A549 (cell line): ENCODE measurements at regions not wholly inside any gene's neighbourhood (a gene's known extent, or its start where the extent isn't known, plus 50 kb on each side); places are given as distances from the start of the nearest gene placed in this dataset.

ENCODE experiments used
- ATAC-seq, 2 experiments: fragments of 200-7000 bp in 1 of 2; fragments of >200 bp in 1 of 2; cut with Nextera tagmentation in 1 of 2; cut with Tn5 transposase in 1 of 2; 3 replicates each; pipeline versions ENCODE4 v1.8.0 to v1.9.1; 2018 to 2020; ENCODE audit warnings: mild to moderate bottlenecking in 1 of 2, moderate library complexity in 1 of 2
- CTCF ChIA-PET: fragments of 300-600 bp; sonication (Branson Sonifier 250); formaldehyde crosslinking; extraction: SDS; loops from one replicate; lab custom pipeline; 2021; ENCODE audit warnings: antibody characterized with exemption, inconsistent platforms; lab: Yijun Ruan, JAX
- POLR2A ChIA-PET: fragments of 350-600 bp; formaldehyde crosslinking; extraction: SDS; loops from one replicate; lab custom pipeline; 2021; ENCODE audit warnings: antibody characterized with exemption, inconsistent platforms; lab: Yijun Ruan, JAX
- DNase-seq, 2 experiments: peaks; one replicate each; pipeline versions ENCODE4 v3.0.0 to v3.0.0-alpha.2; 2011 to 2016; ENCODE audit warnings: low read depth in 1 of 2, low spot score in 1 of 2
- FAIRE-seq: peaks from 2 replicates; lab custom pipeline; 2011; peaks lifted over from hg19 to GRCh38; lab: Jason Lieb, UNC
- H3K27ac ChIP-seq, 2 experiments: fragments of >200 bp; sonication (Bioruptor Twin); formaldehyde crosslinking; 3 replicates each; pipeline ENCODE4 v1.5.1; 2016 to 2017
- H3K4me1 ChIP-seq: fragments of >200 bp; sonication (Bioruptor Twin); formaldehyde crosslinking; 3 replicates; pipeline ENCODE4 v1.6.1; 2016
- H3K4me2 ChIP-seq: fragments of >200 bp; sonication (Bioruptor Twin); formaldehyde crosslinking; 3 replicates; pipeline ENCODE4 v1.6.1; 2016
- H3K4me3 ChIP-seq: fragments of >200 bp; sonication (Bioruptor Twin); formaldehyde crosslinking; 3 replicates; pipeline ENCODE4 v1.5.1; 2016
- H3K9me3 ChIP-seq: fragments of >200 bp; sonication (Bioruptor Twin); formaldehyde crosslinking; 3 replicates; pipeline ENCODE4 v1.6.1; 2016
- BCL3 ChIP-seq: fragments of >200 bp; sonication (Bioruptor Twin); formaldehyde crosslinking; IDR thresholded peaks from 3 replicates; pipeline ENCODE4 v1.6.1; 2016
- CEBPB ChIP-seq, 2 experiments: fragments of >200 bp in 1 of 2; sonication (Bioruptor Twin) in 1 of 2; formaldehyde crosslinking in 1 of 2; IDR thresholded peaks; 2 replicates each; pipeline ENCODE4 v1.6.1; 2012 to 2016
- CHD2 ChIP-seq: fragments of 150-350 bp; IDR thresholded peaks from 2 replicates; pipeline ENCODE4 v1.6.1; 2014; ENCODE audit warnings: low read length; ENCODE audit not compliant: partially characterized antibody
- EHMT2 ChIP-seq: fragments of 200-600 bp; sonication (generic); IDR thresholded peaks from 2 replicates; pipeline ENCODE4 v1.6.1; 2016; ENCODE audit warnings: antibody characterized with exemption, low read depth, mild to moderate bottlenecking, moderate library complexity
- EP300 ChIP-seq, 2 experiments: fragments of >200 bp; sonication (Bioruptor Twin); formaldehyde crosslinking; IDR thresholded peaks; 2 replicates in 1 of 2; 3 replicates in 1 of 2; pipeline ENCODE4 v1.6.1; 2016 to 2017
- ESRRA ChIP-seq: fragments of 150-350 bp; IDR thresholded peaks from 2 replicates; pipeline ENCODE4 v1.6.1; 2014; ENCODE audit warnings: mild to moderate bottlenecking, low read length, borderline replicate concordance
- FOSB ChIP-seq: fragments of 250-450 bp; sonication (Bioruptor Pico); IDR thresholded peaks from 2 replicates; pipeline ENCODE4 v1.5.0; 2020; ENCODE audit warnings: mild to moderate bottlenecking, moderate library complexity
- FOSL2 ChIP-seq, 2 experiments: fragments of 450-650 bp in 1 of 2; fragments of >200 bp in 1 of 2; sonication (Bioruptor Twin) in 1 of 2; formaldehyde crosslinking; IDR thresholded peaks; 2 replicates each; pipeline versions ENCODE4 v1.5.0 to v1.6.1; 2016 to 2020; ENCODE audit warnings: mild to moderate bottlenecking in 1 of 2, moderate library complexity in 1 of 2
- GATA3 ChIP-seq: IDR thresholded peaks from 2 replicates; pipeline ENCODE4 v1.6.1; 2012; ENCODE audit warnings: borderline replicate concordance
- HOXA7 ChIP-seq: fragments of 250-450 bp; sonication (Bioruptor Pico); IDR thresholded peaks from 2 replicates; pipeline ENCODE4 v1.5.0; 2020; ENCODE audit warnings: mild to moderate bottlenecking, moderate library complexity
- HOXB13 ChIP-seq: fragments of 250-450 bp; sonication (Bioruptor Pico); IDR thresholded peaks from 2 replicates; pipeline ENCODE4 v1.5.0; 2020; ENCODE audit warnings: low read depth, mild to moderate bottlenecking, moderate library complexity
- JUN ChIP-seq, 2 experiments: fragments of >200 bp; sonication (Bioruptor Twin); formaldehyde crosslinking; IDR thresholded peaks; 2 replicates in 1 of 2; 3 replicates in 1 of 2; pipeline ENCODE4 v1.6.1; 2016 to 2017
- JUNB ChIP-seq: fragments of >200 bp; sonication (Bioruptor Twin); formaldehyde crosslinking; IDR thresholded peaks from 2 replicates; pipeline ENCODE4 v1.6.1; 2016
- MAFK ChIP-seq: fragments of 450-650 bp; IDR thresholded peaks from 2 replicates; pipeline ENCODE4 v1.6.1; 2014; ENCODE audit not compliant: partially characterized antibody
- NR3C1 ChIP-seq: fragments of >200 bp; sonication (Bioruptor Twin); formaldehyde crosslinking; IDR thresholded peaks from 3 replicates; pipeline ENCODE4 v1.6.1; 2017
- RAD21 ChIP-seq, 2 experiments: fragments of >200 bp in 1 of 2; sonication (Bioruptor Twin) in 1 of 2; formaldehyde crosslinking in 1 of 2; IDR thresholded peaks in 1 of 2; conservative IDR thresholded peaks in 1 of 2; 2 replicates in 1 of 2; 3 replicates in 1 of 2; pipeline ENCODE4 v1.6.1; 2012 to 2018; ENCODE audit warnings: inconsistent platforms in 1 of 2
- TP53 ChIP-seq: fragments of 250-450 bp; sonication (Bioruptor Pico); IDR thresholded peaks from 2 replicates; pipeline ENCODE4 v1.5.0; 2021; ENCODE audit warnings: mild to moderate bottlenecking, moderate library complexity
- ZFP36 ChIP-seq: fragments of 450-650 bp; IDR thresholded peaks from 2 replicates; pipeline ENCODE4 v1.6.1; 2014; ENCODE audit warnings: borderline replicate concordance; ENCODE audit not compliant: partially characterized antibody
- WGBS: methylation state at CpG from one replicate; pipeline ENCODE4 v1.1.6; 2017; ENCODE audit errors: missing lambda C conversion rate; 5-methylcytosine and 5-hydroxymethylcytosine counted together
- TF ChIP-seq, protein P1 (sequence below): fragments of >200 bp; sonication (Bioruptor Twin); formaldehyde crosslinking; IDR thresholded peaks from 2 replicates; pipeline ENCODE4 v1.6.1; 2016
- TF ChIP-seq, protein P2 (sequence below): fragments of >200 bp; sonication (Bioruptor Twin); formaldehyde crosslinking; IDR thresholded peaks from 3 replicates; pipeline ENCODE4 v1.5.1; 2016
- TF ChIP-seq, protein P3 (sequence below): IDR thresholded peaks from 2 replicates; pipeline ENCODE4 v1.6.1; 2012

- no peak for TF ChIP-seq BCL3
- TF ChIP-seq, protein P1, sequence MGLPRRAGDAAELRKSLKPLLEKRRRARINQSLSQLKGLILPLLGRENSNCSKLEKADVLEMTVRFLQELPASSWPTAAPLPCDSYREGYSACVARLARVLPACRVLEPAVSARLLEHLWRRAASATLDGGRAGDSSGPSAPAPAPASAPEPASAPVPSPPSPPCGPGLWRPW = no peak
- no peak for TF ChIP-seq FOSB (CRISPR knock-in tag)
- TF ChIP-seq, protein P2, sequence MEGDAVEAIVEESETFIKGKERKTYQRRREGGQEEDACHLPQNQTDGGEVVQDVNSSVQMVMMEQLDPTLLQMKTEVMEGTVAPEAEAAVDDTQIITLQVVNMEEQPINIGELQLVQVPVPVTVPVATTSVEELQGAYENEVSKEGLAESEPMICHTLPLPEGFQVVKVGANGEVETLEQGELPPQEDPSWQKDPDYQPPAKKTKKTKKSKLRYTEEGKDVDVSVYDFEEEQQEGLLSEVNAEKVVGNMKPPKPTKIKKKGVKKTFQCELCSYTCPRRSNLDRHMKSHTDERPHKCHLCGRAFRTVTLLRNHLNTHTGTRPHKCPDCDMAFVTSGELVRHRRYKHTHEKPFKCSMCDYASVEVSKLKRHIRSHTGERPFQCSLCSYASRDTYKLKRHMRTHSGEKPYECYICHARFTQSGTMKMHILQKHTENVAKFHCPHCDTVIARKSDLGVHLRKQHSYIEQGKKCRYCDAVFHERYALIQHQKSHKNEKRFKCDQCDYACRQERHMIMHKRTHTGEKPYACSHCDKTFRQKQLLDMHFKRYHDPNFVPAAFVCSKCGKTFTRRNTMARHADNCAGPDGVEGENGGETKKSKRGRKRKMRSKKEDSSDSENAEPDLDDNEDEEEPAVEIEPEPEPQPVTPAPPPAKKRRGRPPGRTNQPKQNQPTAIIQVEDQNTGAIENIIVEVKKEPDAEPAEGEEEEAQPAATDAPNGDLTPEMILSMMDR = no peak
- TF ChIP-seq, all 56 proteins: peak for 0
Observed at GRCh38 chr11:19442554-19442910, 201.8 kb upstream of the E2F8 start (continued).

- peak; percentile 94 to 95 for ATAC-seq
- CTCF ChIA-PET = interaction anchor here (1.1 to 1.5 kb wide), 3 partner anchors 10 to 182 kb away, joined by 3 to 5 read pairs (median 3); no protein-coding TSS in a partner anchor
- H3K27ac ChIP-seq = peak overlapping the region; percentile 46 to 66; a peak in 5 of 6 replicates
- DNase-seq = peak; percentile 77 to 88
- peaks cover 38% of the 10 kb centered on the region for H3K4me1 ChIP-seq
- H3K4me3 ChIP-seq = no peak overlapping the region
- POLR2A ChIA-PET = no interaction called here
- TF ChIP-seq EHMT2 (no peak), FOSL2 (IDR thresholded peaks at IDR 0.05) (peak; percentile 95), FOSL2 (CRISPR knock-in tag; IDR thresholded peaks at IDR 0.05) (peak; percentile 92), GATA3 (peak; percentile 55; the same call in 1 of the 2 replicates), RAD21 (conservative IDR thresholded peaks at IDR 0.05 in 1 of 2, IDR thresholded peaks at IDR 0.05 in 1 of 2) (peak in 1 of 2 experiments; percentile 13; a peak in 1 of 5 replicates), CHD2 (no peak), ZFP36 (no peak), JUNB (peak; percentile 81), EP300 (IDR thresholded peaks at IDR 0.05) (no peak), JUN (IDR thresholded peaks at IDR 0.05) (peak in 1 of 2 experiments; percentile 52; a peak in 1 of 5 replicates), CEBPB (IDR thresholded peaks at IDR 0.05) (no peak)
- TF ChIP-seq, protein P3, sequence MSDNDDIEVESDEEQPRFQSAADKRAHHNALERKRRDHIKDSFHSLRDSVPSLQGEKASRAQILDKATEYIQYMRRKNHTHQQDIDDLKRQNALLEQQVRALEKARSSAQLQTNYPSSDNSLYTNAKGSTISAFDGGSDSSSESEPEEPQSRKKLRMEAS = peak; percentile 53; the same call in 1 of the 2 replicates
- peaks cover 1% of the 10 kb centered on the region; the same call in 1 of the 3 replicates for H3K9me3 ChIP-seq
- no peak for FAIRE-seq
- H3K4me2 ChIP-seq = peak overlapping the region; percentile 69
- 46% methylated on average over 11 of the region's 11 CpGs for WGBS
Observed at GRCh38 chr11:19441752-19442553, 201.2 kb upstream of the E2F8 start.

DNA sequence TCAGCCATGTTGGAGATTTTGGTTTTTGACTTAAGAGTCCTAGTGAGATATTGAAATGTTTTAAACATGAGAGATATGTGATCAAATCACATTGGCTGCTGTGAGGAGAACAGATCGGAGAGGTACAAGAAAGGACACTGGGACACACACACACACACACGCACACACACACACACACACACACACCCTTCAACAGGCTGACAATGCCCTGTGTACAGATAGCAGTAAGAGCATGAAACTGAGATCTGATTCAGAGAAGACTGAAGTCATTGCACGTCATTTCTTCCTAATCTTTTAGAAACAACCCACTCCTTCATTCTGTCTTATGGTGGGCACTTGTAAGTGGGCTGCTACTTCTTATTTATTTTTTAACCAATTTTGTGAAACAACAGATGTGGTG, 200.5 kb upstream of the E2F8 start:
- POLR2A ChIA-PET = no interaction called here

More for the DNA sequence above, 200.5 kb upstream of the E2F8 start:
- Histone ChIP-seq H3K4me2 (no peak overlapping the region; the same call in 2 of the 3 replicates), H3K4me1 (peaks cover 38% of the 10 kb centered on the region), H3K9me3 (peaks cover 6% of the 10 kb centered on the region; the same call in 1 of the 3 replicates), H3K4me3 (no peak overlapping the region), H3K27ac (peak overlapping the region in 1 of 2 experiments; percentile 66; a peak in 3 of 6 replicates)
- FAIRE-seq = no peak
- no peak for DNase-seq
- 90% methylated on average over 3 of the region's 3 CpGs for WGBS
- CTCF ChIA-PET = interaction anchor here (1.1 to 1.4 kb wide), 2 partner anchors 10 to 181 kb away, joined by 3 to 5 read pairs; no protein-coding TSS in a partner anchor
- no peak for TF ChIP-seq ESRRA
- no peak for TF ChIP-seq HOXA7 (CRISPR knock-in tag)
- TF ChIP-seq HOXB13 (CRISPR knock-in tag) = no peak
- TF ChIP-seq MAFK = no peak
- TF ChIP-seq, protein P3 = no peak
- no peak for TF ChIP-seq BCL3
- no peak for TF ChIP-seq TP53 (CRISPR knock-in tag)
- TF ChIP-seq JUNB = no peak
- TF ChIP-seq NR3C1 = no peak
- ATAC-seq = no peak
